Gastroesophageal sphincter (tissue), 3 donors: ENCODE measurements at regions not wholly inside any gene's neighbourhood (a gene's known extent, or its start where the extent isn't known, plus 50 kb on each side); places are given as distances from the start of the nearest gene placed in this dataset.

ENCODE experiments used
- CTCF ChIP-seq, 4 experiments: fragments of 200-600 bp in 2 of 4; fragments of 450-650 bp in 2 of 4; sonication (generic) in 1 of 4; IDR thresholded peaks; one replicate each; pipeline ENCODE4 v1.5.1; 2017 to 2019; ENCODE audit warnings: antibody characterized with exemption in 4 of 4, mild to moderate bottlenecking in 2 of 4, moderate library complexity in 2 of 4
- POLR2A ChIP-seq, 2 donors: fragments of 450-650 bp; IDR thresholded peaks; one replicate each; pipeline ENCODE4 v1.6.1; 2017; ENCODE audit warnings: antibody characterized with exemption in 2 of 2, mild to moderate bottlenecking in 2 of 2, moderate library complexity in 1 of 2

GRCh38 chr6:115601064-115601463, 459.6 kb downstream of the FRK start:
- no peak for TF ChIP-seq CTCF (IDR thresholded peaks at IDR 0.05)
- no peak for TF ChIP-seq POLR2A (IDR thresholded peaks at IDR 0.05)
